OCI-LY7 (cell line): ENCODE measurements at regions not wholly inside any gene's neighbourhood (a gene's known extent, or its start where the extent isn't known, plus 50 kb on each side); places are given as distances from the start of the nearest gene placed in this dataset.

Experiments
- BruUV-seq: library from RNA; stranded (reverse); fragments of 400-500 nt; replicated peaks from 2 replicates; lab custom pipeline; 2021; lab: Mats Ljungman, UMichigan
- CTCF ChIA-PET: fragments of 300-600 bp; sonication (Branson Sonifier 250); formaldehyde crosslinking; loops from one replicate; lab custom pipeline; 2022; ENCODE audit warnings: antibody characterized with exemption; ENCODE audit not compliant: unreplicated experiment; lab: Charles Lee
- POLR2A ChIA-PET: fragments of 300-600 bp; sonication (Branson Sonifier 250); formaldehyde crosslinking; loops from one replicate; lab custom pipeline; 2022; ENCODE audit warnings: antibody characterized with exemption; lab: Charles Lee
- DNase-seq: peaks from one replicate; pipeline ENCODE4 v3.0.0-alpha.2; 2015; ENCODE audit warnings: low spot score
- H2AFZ ChIP-seq: fragments of 200-600 bp; sonication (generic), shearing (Covaris generic); 2 replicates; pipeline ENCODE4 v1.6.1; 2014; ENCODE audit warnings: mild to moderate bottlenecking, antibody characterized with exemption, low read length, moderate library complexity
- H3K27ac ChIP-seq: fragments of 200-600 bp; sonication (generic); 2 replicates; pipeline ENCODE4 v1.5.1; 2014; ENCODE audit warnings: mixed run types, low read depth, mild to moderate bottlenecking, moderate library complexity, low read length, inconsistent platforms; ENCODE audit not compliant: poor library complexity, severe bottlenecking
- H3K36me3 ChIP-seq: fragments of 200-600 bp; sonication (generic); 2 replicates; pipeline ENCODE4 v1.6.1; 2014; ENCODE audit warnings: mild to moderate bottlenecking, antibody characterized with exemption, low read length, moderate library complexity, mixed read lengths; ENCODE audit not compliant: insufficient read depth
- H3K4me1 ChIP-seq: fragments of 200-600 bp; sonication (generic); 2 replicates; pipeline ENCODE4 v1.5.1; 2014; ENCODE audit warnings: mild to moderate bottlenecking, low read length; ENCODE audit not compliant: insufficient read depth, poor library complexity, severe bottlenecking
- H3K4me2 ChIP-seq: fragments of 200-600 bp; sonication (generic); 2 replicates; pipeline ENCODE4 v1.6.1; 2014; ENCODE audit warnings: mild to moderate bottlenecking, low read length
- H3K4me3 ChIP-seq: fragments of 200-600 bp; sonication (generic); 2 replicates; pipeline ENCODE4 v1.5.1; 2014; ENCODE audit warnings: mild to moderate bottlenecking, low read depth, low read length; ENCODE audit not compliant: poor library complexity, severe bottlenecking
- H3K79me2 ChIP-seq: fragments of 200-600 bp; sonication (generic); 2 replicates; pipeline ENCODE4 v1.6.1; 2016; ENCODE audit warnings: low read depth, mild to moderate bottlenecking, low read length, moderate library complexity, mixed read lengths; ENCODE audit not compliant: insufficient read depth
- H3K9me2 ChIP-seq: fragments of 200-600 bp; sonication (generic); 2 replicates; pipeline ENCODE4 v1.6.1; 2016; ENCODE audit warnings: mild to moderate bottlenecking, low read length, mixed read lengths; ENCODE audit not compliant: insufficient read depth
- H3K9me3 ChIP-seq: fragments of 200-600 bp; sonication (generic); 2 replicates; pipeline ENCODE4 v1.6.1; 2014; ENCODE audit warnings: mild to moderate bottlenecking, mixed run types, low read length, mixed read lengths
- H4K20me1 ChIP-seq: fragments of 200-600 bp; sonication (generic); 2 replicates; pipeline ENCODE4 v1.6.1; 2014; ENCODE audit warnings: mild to moderate bottlenecking, antibody characterized with exemption, low read length, moderate library complexity, mixed read lengths; ENCODE audit not compliant: insufficient read depth
- CTCF ChIP-seq: fragments of 200-600 bp; sonication (generic); conservative IDR thresholded peaks from 2 replicates; pipeline ENCODE4 v1.5.1; 2014; ENCODE audit warnings: mild to moderate bottlenecking, antibody characterized with exemption, low read length, moderate library complexity, mixed read lengths
- EZH2phosphoT487 ChIP-seq: fragments of 200-600 bp; sonication (generic); IDR thresholded peaks from 2 replicates; pipeline ENCODE4 v1.6.1; 2018; ENCODE audit warnings: low read depth, borderline replicate concordance, mild to moderate bottlenecking, mixed run types, antibody characterized with exemption, low read length, moderate library complexity, mixed read lengths
- intact Hi-C: fragments of 100-400 bp; cut with micrococcal nuclease; formaldehyde crosslinking; loops from one replicate; pipeline ENCODE4 v1.10.0; 2022; ENCODE audit not compliant: unreplicated experiment

DNA sequence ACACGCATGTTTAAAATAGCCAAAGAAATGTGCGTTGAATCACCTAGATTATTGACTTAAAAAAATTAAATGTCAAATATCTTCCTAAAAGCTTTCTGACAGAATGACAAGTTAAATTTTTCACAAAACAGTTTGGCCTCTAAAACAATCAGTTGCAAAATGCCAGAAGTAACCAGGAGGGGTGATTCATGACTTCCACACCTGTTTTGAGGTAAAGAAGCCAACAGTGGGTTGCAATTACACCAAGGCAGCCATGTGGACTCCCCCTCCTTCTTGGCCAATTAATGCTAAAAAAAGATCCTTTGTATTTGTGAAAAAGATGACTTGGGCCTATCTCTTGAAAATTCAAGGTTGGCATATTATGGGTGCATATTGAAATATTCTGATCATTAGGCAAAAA, 424.8 kb downstream of the CBLN4 start:
- CTCF ChIA-PET = no interaction called here

GRCh38 chr20:55579802-55580201, 425.5 kb downstream of the CBLN4 start:
- H3K4me2 ChIP-seq = no peak overlapping the region
- no peaks in the 10 kb centered on the region for H3K9me2 ChIP-seq
- no peaks in the 10 kb centered on the region for H4K20me1 ChIP-seq
- TF ChIP-seq EZH2phosphoT487 (no peak), CTCF (no peak)
- H3K4me1 ChIP-seq = no peaks in the 10 kb centered on the region
- intact Hi-C loops = no loop called here
- no peak overlapping the region for H3K4me3 ChIP-seq
- no peak overlapping the region for H2AFZ ChIP-seq
- DNase-seq = no peak
- no peak overlapping the region for H3K27ac ChIP-seq
- no peaks in the 10 kb centered on the region for H3K79me2 ChIP-seq
- no TSS peak for BruUV-seq
- CTCF ChIA-PET = no interaction called here
- H3K9me3 ChIP-seq = no peaks in the 10 kb centered on the region
- POLR2A ChIA-PET = interaction anchor here (0.8 kb wide), 1 partner anchor 10 kb away, joined by 7 read pairs; no protein-coding TSS in a partner anchor
- no peaks in the 10 kb centered on the region for H3K36me3 ChIP-seq

More for the DNA sequence above, 424.8 kb downstream of the CBLN4 start:
- H3K27ac ChIP-seq = no peak overlapping the region
- no peaks in the 10 kb centered on the region for H4K20me1 ChIP-seq
- intact Hi-C loops = no loop called here
- no peaks in the 10 kb centered on the region for H3K36me3 ChIP-seq
- H3K4me2 ChIP-seq = no peak overlapping the region
- POLR2A ChIA-PET = no interaction called here
- H3K4me3 ChIP-seq = no peak overlapping the region
- DNase-seq = no peak
- H3K79me2 ChIP-seq = no peaks in the 10 kb centered on the region
- H3K9me2 ChIP-seq = no peaks in the 10 kb centered on the region
- no peak overlapping the region for H2AFZ ChIP-seq
- TF ChIP-seq EZH2phosphoT487 (no peak), CTCF (no peak)
- no peaks in the 10 kb centered on the region for H3K9me3 ChIP-seq
- BruUV-seq = no TSS peak
- no peaks in the 10 kb centered on the region for H3K4me1 ChIP-seq

DNA sequence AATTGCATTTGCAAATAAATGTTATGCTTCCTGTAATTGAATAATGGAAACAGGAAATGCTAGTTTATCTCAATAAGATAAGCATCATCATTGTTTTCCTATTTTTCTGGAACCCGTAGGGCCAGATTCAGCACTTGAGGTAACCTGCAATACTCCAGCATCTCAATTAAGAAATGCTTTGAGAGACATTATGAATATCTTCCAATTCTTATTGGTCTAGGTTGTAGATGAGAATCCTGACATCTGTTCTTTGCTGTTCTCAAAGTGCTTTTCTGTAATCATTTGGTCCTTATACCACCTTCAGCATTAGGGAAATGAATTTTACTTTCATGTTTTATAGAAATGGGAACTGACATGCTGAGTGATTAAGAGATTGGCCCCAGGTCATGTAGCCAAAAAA, 428.3 kb downstream of the CBLN4 start:
- H3K27ac ChIP-seq = no peak overlapping the region
- H3K9me3 ChIP-seq = no peaks in the 10 kb centered on the region
- no peaks in the 10 kb centered on the region for H4K20me1 ChIP-seq
- H2AFZ ChIP-seq = no peak overlapping the region
- ChIA-PET CTCF (no interaction called here), POLR2A (no interaction called here)
- H3K4me2 ChIP-seq = no peak overlapping the region
- no TSS peak for BruUV-seq
- TF ChIP-seq CTCF = no peak
- no peak for TF ChIP-seq EZH2phosphoT487
- H3K9me2 ChIP-seq = no peaks in the 10 kb centered on the region
- H3K79me2 ChIP-seq = no peaks in the 10 kb centered on the region
- H3K4me1 ChIP-seq = no peaks in the 10 kb centered on the region
- intact Hi-C loops = no loop called here
- no peaks in the 10 kb centered on the region for H3K36me3 ChIP-seq
- H3K4me3 ChIP-seq = no peak overlapping the region
- DNase-seq = no peak
